Mesenteric fat pad (tissue), 1 donor: ENCODE measurements at regions not wholly inside any gene's neighbourhood (a gene's known extent, or its start where the extent isn't known, plus 50 kb on each side); places are given as distances from the start of the nearest gene placed in this dataset.

ENCODE experiments used
- DNase-seq: peaks from one replicate; pipeline ENCODE4 v3.0.0-alpha.2; 2020; ENCODE audit warnings: low spot score
- donor health status: DM: yes; HTN: yes; CAD: no.

DNA sequence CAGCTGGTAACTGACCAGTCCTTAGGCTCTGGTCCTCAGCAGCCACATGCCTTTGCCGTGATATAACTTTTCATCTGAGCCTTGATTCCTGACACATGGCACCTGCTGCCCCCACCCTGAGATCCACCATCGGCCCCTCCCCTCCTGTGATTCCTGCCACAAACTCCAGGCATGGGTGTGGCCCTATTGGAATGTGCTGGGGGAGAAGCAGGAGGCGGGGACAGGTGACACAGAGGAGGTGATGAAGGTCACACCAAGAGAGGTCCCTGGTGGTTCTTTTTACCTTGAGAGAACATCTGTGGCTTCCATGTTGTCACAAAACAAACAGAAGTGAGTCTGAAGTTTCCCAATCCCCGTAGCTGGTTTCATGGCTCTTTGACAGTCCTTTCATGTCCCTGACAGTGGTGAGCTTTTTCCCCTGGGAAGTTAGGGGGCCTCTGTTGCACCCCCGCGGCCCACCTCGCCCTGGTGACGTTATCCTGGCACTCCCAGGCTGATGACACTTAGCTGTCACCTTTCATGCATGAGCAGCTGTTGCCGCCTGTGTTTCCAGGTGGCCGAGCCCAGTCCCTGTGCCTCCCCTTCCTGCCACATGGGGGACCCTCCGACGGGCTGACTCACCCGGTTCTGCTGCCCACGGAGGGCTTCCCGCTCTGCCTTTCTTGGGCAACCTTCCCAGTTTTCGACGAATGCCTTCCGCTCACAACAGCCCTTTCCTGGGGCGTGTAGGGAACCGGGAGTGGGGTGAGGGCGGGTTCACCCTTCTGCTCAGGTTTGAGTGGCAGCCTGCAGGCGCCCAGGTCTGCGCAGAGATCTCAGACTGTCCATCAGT, 66.3 kb upstream of the GLI2 start:
- peak; percentile 83 for DNase-seq

DNA sequence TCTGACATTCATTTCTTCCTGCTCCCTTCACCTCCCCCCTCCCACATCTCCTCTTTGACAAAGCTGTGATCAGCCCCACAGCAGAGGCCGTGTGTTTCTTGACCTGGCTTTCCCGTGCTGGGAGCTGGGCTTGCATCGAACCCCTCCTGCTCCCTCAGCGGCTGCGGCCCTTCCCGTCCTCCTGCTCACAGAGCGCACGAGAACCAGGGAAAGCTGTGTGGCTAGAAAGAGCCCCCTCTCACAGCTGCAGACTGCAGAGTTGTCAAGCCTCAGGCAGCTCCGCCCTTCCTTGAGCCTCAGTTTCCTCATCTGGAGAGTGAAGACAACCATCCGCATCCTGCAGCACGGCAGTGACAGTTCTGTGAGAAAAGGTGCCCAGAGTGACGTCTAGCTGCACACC, 65.7 kb upstream of the GLI2 start:
- no peak for DNase-seq

DNA sequence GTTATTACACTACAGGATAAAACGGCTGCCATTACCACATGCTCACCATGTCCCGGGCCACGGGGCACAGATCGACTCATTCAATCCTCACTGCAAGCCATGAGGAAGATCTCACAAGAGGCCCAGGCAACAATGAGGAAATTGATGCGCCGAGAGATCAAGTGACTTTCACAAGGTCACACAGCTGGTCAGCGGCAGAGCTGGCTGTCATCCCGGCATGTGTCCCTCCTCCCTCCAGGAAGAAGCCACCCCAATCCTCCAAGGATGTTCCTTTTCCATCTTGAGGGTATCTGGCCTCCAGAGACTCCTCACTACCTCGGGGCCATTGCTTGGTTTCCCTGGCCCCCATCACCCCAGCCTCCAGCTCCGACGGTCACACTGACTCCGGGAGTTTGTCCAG, 65.3 kb upstream of the GLI2 start:
- peak; percentile 55 for DNase-seq

- DNase-seq: peak; percentile 68
Measured at GRCh38 chr2:120670771-120671480, 64.7 kb upstream of the GLI2 start.

DNA sequence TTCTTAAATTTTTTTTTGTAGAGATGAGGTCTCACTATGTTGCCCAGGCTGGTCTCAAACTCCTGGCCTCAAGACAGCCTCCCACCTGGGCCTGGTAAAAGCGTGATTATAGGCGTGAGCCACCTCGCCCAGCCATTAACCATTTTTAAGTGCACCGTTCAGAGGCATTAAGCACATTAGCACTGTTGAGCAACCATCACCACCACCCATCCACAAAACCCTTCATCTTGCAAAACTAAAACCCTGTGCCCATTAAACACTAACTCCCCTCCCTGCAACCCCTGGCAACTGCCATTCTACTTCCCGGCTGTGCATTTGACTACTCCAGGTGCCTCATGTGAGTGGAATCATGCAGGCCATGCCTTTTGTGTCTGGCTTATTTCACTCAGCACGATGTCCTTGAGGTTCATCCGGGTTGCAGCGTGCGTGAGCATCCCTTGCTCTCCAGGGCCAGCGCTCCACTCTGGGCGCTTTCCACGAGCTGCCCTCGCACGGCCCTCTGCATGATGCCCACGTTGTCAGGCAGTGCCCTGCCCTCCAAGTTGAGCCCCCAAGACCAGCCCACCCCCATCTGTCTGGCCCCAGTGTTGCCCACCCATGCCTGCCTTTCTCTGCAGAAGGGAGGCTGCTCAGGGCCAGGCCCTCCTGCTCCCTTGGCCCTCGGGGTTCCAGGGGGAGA, 63.0 kb upstream of the GLI2 start:
- DNase-seq: peak; percentile 57

DNA sequence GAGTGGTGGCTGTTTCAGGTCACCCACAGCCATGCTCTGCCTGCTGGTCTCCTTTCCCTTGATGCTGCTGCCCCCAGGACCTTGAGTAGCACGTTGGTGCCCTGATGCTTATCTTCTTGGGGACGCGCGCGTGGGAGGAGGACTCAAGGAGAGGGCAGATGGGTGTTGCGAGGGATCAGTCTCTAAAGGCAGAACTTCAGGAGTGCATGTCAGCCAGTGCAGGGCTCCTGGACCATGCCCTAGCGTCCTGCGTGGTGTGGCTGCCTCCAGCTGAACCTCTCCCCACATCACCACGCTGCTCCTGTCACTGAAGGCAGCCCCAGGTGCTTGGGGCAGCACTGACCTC, 62.5 kb upstream of the GLI2 start:
- DNase-seq: peak; percentile 69

DNA sequence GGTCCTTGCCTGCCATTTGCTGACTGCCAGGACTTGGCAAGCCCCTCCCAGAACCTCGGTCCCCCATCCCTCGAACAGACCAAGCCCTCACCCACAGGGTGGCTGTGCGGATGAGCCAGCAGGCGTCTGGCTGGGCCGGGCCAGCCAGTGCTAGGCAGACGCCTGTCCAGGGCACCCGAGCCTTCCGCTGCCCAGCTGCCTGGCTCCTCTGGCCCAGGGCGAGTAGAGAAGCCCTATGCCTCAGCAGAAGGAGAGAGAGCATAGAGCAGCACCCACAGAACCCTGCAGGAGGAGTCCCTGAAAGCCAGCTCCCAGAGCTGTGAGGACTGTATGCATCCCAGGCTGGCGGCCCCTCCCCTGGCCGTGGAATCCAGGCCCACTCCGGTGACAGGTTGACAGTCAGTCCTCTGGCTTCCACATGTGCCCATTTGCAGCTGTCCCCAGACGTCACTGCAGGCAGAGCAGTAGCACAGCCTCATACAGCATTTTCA, 62.1 kb upstream of the GLI2 start:
- DNase-seq: peak; percentile 87

- peak; percentile 67 for DNase-seq
Measured at GRCh38 chr2:120674246-120675170, 61.2 kb upstream of the GLI2 start.

GRCh38 chr2:120675460-120676130, 60.1 kb upstream of the GLI2 start:
- peak; percentile 88 for DNase-seq

DNA sequence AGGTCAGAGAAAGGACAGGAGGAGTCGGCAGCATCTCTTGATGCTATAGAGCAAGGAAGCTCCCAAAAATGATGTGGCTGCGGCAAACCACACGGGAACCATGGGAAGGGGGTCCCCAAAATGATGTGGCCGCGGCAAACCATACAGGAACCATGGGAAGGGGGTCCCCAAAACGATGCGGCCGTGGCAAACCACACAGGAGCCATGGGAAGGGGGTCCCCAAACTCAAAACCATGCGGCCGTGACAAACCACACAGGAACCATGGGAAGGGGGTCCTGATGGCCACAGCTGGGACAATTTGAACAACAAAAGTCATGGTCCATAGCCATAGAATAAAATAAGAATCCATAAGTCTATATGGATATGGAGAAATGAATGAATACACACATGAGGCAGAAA, 58.4 kb upstream of the GLI2 start:
- DNase-seq: peak; percentile 78

GRCh38 chr2:120677696-120678247, 57.9 kb upstream of the GLI2 start:
- no peak for DNase-seq

DNA sequence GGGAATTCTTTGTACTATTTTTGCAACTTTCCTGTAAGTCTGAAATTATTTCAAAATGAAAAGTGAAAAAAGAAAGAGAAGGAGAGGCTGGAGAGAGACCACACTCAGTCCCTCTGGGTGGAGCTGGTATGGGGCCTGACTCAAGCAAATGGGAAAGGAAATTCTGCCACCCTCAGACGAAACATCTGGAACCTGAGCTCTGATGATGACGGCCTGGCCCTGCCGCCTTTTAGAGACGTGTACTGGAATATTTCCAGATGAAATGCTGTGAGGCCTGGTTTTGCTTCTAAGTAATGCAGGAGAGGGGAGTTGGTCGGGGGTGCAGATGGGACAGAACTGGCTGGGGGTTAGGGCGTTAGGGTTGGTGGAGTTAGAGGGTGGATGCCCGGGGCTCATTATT, 57.4 kb upstream of the GLI2 start:
- peak; percentile 64 for DNase-seq

DNA sequence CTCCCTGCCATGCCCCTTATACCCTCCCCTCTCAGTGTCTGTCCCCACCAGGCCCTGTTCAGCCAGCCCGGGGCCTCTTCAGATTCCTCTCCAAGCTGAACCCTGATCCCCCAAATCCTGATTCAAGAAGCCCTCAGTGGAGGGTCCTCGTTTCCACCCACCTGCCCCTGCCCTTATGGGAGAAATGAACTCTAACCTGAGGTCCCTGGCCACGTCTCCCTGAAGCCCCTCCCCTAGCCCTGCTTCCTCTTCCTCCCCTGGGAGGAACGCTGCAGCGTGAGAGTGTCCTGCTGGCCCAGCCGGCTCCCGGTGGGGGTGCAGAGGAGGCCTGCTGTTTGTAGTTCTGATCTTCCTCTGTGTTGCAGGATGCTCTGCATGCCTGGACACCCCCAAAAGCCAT, 56.7 kb upstream of the GLI2 start:
- peak; percentile 57 for DNase-seq

GRCh38 chr2:120679526-120679925, 56.1 kb upstream of the GLI2 start:
- DNase-seq: no peak

GRCh38 chr2:120680136-120680761, 55.4 kb upstream of the GLI2 start:
- peak; percentile 26 for DNase-seq

DNA sequence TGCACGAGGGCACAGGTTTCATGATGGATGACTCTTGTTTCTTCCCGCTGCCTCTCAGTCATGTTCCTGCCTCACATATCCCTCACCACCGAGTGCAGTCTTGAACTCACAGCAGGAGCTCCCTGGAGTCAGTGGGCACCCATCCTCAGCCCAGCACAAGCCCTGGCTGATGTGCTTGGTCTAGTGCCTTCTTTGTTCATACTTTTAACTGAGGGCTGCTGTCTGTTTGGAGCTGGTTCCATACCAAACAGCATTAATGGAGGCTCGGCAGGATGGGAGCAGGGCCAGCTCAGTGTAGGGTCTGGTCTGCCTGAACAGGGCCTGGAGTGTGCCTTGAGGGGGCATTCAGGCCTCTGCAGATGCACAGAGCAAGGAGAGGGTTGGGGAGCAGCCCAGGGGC, 54.5 kb upstream of the GLI2 start:
- DNase-seq: no peak

GRCh38 chr2:120681696-120682288, 53.9 kb upstream of the GLI2 start:
- peak; percentile 72 for DNase-seq

GRCh38 chr2:120682654-120683053, 53.0 kb upstream of the GLI2 start:
- peak; percentile 43 for DNase-seq

DNA sequence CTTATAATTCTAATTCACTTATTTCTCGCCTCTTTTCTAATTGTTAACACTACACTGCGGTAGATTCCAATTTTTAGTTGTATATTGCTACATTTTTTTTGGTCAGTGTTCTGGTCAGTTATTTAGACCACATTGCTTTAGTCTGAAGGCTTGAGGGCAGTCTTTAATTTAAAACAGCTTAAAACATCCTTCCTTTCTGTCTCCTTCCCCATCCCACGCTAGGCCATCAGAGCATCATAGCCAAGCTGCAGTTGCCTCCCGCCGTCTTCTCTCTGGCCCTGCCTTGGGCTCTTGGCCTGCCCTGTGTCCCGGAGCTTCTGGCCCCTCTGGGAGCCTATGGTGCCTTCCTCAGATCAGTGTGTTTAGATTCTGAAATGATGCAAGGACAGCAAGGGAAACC, 52.6 kb upstream of the GLI2 start:
- DNase-seq: peak; percentile 47
